Ovary (tissue), 3 donors: ENCODE measurements at regions not wholly inside any gene's neighbourhood (a gene's known extent, or its start where the extent isn't known, plus 50 kb on each side); places are given as distances from the start of the nearest gene placed in this dataset.

ENCODE experiments used
- EP300 ChIP-seq: sonication (generic); formaldehyde crosslinking; IDR thresholded peaks from one replicate; pipeline ENCODE4 v1.6.1; 2017; ENCODE audit warnings: antibody characterized with exemption
- TF ChIP-seq, protein P1 (sequence below), 3 donors: fragments of 450-650 bp in 2 of 3; fragments of 200-600 bp in 1 of 3; IDR thresholded peaks; one replicate each; pipeline versions ENCODE4 v1.5.1 to v1.8.0; 2016 to 2022; ENCODE audit warnings: antibody characterized with exemption in 3 of 3, mild to moderate bottlenecking in 1 of 3
- donor health status: DM: no; HTN: no; CAD: no.

GRCh38 chr4:34309383-34309906 lies 1934.9 kb downstream of the ARAP2 start:
- TF ChIP-seq EP300: no peak
- TF ChIP-seq, protein P1, sequence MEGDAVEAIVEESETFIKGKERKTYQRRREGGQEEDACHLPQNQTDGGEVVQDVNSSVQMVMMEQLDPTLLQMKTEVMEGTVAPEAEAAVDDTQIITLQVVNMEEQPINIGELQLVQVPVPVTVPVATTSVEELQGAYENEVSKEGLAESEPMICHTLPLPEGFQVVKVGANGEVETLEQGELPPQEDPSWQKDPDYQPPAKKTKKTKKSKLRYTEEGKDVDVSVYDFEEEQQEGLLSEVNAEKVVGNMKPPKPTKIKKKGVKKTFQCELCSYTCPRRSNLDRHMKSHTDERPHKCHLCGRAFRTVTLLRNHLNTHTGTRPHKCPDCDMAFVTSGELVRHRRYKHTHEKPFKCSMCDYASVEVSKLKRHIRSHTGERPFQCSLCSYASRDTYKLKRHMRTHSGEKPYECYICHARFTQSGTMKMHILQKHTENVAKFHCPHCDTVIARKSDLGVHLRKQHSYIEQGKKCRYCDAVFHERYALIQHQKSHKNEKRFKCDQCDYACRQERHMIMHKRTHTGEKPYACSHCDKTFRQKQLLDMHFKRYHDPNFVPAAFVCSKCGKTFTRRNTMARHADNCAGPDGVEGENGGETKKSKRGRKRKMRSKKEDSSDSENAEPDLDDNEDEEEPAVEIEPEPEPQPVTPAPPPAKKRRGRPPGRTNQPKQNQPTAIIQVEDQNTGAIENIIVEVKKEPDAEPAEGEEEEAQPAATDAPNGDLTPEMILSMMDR (IDR thresholded peaks at IDR 0.05): no peak
